ENCODE measurements at regions not wholly inside any gene's neighbourhood (a gene's known extent, or its start where the extent isn't known, plus 50 kb on each side); places are given as distances from the start of the nearest gene placed in this dataset.
"Not testable (repeated sequence)": the region's sequence is repeated elsewhere in the genome, so short reads cannot be mapped to it uniquely, and the experiment has no call there.

- Histone ChIP-seq H3K4me1 (ENCODE audit: control insufficient read depth, insufficient read depth, low read length) (peaks cover 7% of the 10 kb centered on the region), H3K9ac (ENCODE audit: low read length) (no peak overlapping the region), H3K36me3 (ENCODE audit: control insufficient read depth, insufficient read depth, low read length) (no peaks in the 10 kb centered on the region), H3K27me3 (ENCODE audit: control insufficient read depth, insufficient read depth, low read length) (no peaks in the 10 kb centered on the region), H3K9me3 (ENCODE audit: control insufficient read depth, insufficient read depth, low read depth, low read length) (peaks cover 12% of the 10 kb centered on the region), H3K4me3 (ENCODE audit: low read depth, low read length) (no peak overlapping the region), H3K27ac (ENCODE audit: low read depth, low read length) (no peak overlapping the region)
Observed at GRCh38 chr9:20240498-20240897, 381.8 kb downstream of the MLLT3 start.

GRCh38 chr9:20238921-20239320, 383.4 kb downstream of the MLLT3 start:
- Histone ChIP-seq H3K27me3 (ENCODE audit: control insufficient read depth, insufficient read depth, low read length) (no peaks in the 10 kb centered on the region), H3K27ac (ENCODE audit: low read depth, low read length) (no peak overlapping the region), H3K9me3 (ENCODE audit: control insufficient read depth, insufficient read depth, low read depth, low read length) (peaks cover 21% of the 10 kb centered on the region), H3K4me3 (ENCODE audit: low read depth, low read length) (no peak overlapping the region), H3K4me1 (ENCODE audit: control insufficient read depth, insufficient read depth, low read length) (peaks cover 7% of the 10 kb centered on the region), H3K36me3 (ENCODE audit: control insufficient read depth, insufficient read depth, low read length) (no peaks in the 10 kb centered on the region), H3K9ac (ENCODE audit: low read length) (no peak overlapping the region)

- Histone ChIP-seq H3K27ac (ENCODE audit: low read depth, low read length) (no peak overlapping the region), H3K9me3 (ENCODE audit: control insufficient read depth, insufficient read depth, low read depth, low read length) (peaks cover 21% of the 10 kb centered on the region), H3K36me3 (ENCODE audit: control insufficient read depth, insufficient read depth, low read length) (no peaks in the 10 kb centered on the region), H3K4me3 (ENCODE audit: low read depth, low read length) (no peak overlapping the region), H3K9ac (ENCODE audit: low read length) (no peak overlapping the region), H3K27me3 (ENCODE audit: control insufficient read depth, insufficient read depth, low read length) (no peaks in the 10 kb centered on the region), H3K4me1 (ENCODE audit: control insufficient read depth, insufficient read depth, low read length) (peaks cover 5% of the 10 kb centered on the region)
Observed at GRCh38 chr9:20237686-20238085, 384.6 kb downstream of the MLLT3 start.

- H3K27me3 ChIP-seq (ENCODE audit: control insufficient read depth, insufficient read depth, low read length), result no peaks in the 10 kb centered on the region
- no peaks in the 10 kb centered on the region for H3K4me1 ChIP-seq (ENCODE audit: control insufficient read depth, insufficient read depth, low read length)
- peaks cover 21% of the 10 kb centered on the region for H3K9me3 ChIP-seq (ENCODE audit: control insufficient read depth, insufficient read depth, low read depth, low read length)
- H3K4me3 ChIP-seq (ENCODE audit: low read depth, low read length), result no peak overlapping the region
- H3K9ac ChIP-seq (ENCODE audit: low read length), result no peak overlapping the region
- H3K27ac ChIP-seq (ENCODE audit: low read depth, low read length), result no peak overlapping the region
- H3K36me3 ChIP-seq (ENCODE audit: control insufficient read depth, insufficient read depth, low read length), result no peaks in the 10 kb centered on the region
Observed at GRCh38 chr9:20236676-20237075, 385.6 kb downstream of the MLLT3 start.

GRCh38 chr9:20235206-20235605, 387.1 kb downstream of the MLLT3 start:
- not testable (repeated sequence) for H3K36me3 ChIP-seq (ENCODE audit: control insufficient read depth, insufficient read depth, low read length); H3K4me3 ChIP-seq (ENCODE audit: low read depth, low read length); H3K27ac ChIP-seq (ENCODE audit: low read depth, low read length); H3K9ac ChIP-seq (ENCODE audit: low read length); H3K4me1 ChIP-seq (ENCODE audit: control insufficient read depth, insufficient read depth, low read length); H3K27me3 ChIP-seq (ENCODE audit: control insufficient read depth, insufficient read depth, low read length)
- H3K9me3 ChIP-seq (ENCODE audit: control insufficient read depth, insufficient read depth, low read depth, low read length), result peaks cover 21% of the 10 kb centered on the region

- Histone ChIP-seq H3K27ac (ENCODE audit: low read depth, low read length) (no peak overlapping the region), H3K4me3 (ENCODE audit: low read depth, low read length) (no peak overlapping the region), H3K36me3 (ENCODE audit: control insufficient read depth, insufficient read depth, low read length) (no peaks in the 10 kb centered on the region), H3K9ac (ENCODE audit: low read length) (no peak overlapping the region), H3K27me3 (ENCODE audit: control insufficient read depth, insufficient read depth, low read length) (no peaks in the 10 kb centered on the region), H3K9me3 (ENCODE audit: control insufficient read depth, insufficient read depth, low read depth, low read length) (no peaks in the 10 kb centered on the region), H3K4me1 (ENCODE audit: control insufficient read depth, insufficient read depth, low read length) (no peaks in the 10 kb centered on the region)
Observed at GRCh38 chr9:20228096-20228495, 394.2 kb downstream of the MLLT3 start.

- no peaks in the 10 kb centered on the region for H3K36me3 ChIP-seq (ENCODE audit: control insufficient read depth, insufficient read depth, low read length)
- no peak overlapping the region for H3K9ac ChIP-seq (ENCODE audit: low read length)
- no peaks in the 10 kb centered on the region; the same call in 1 of the 2 replicates for H3K4me1 ChIP-seq (ENCODE audit: control insufficient read depth, insufficient read depth, low read length)
- no peaks in the 10 kb centered on the region for H3K27me3 ChIP-seq (ENCODE audit: control insufficient read depth, insufficient read depth, low read length)
- H3K9me3 ChIP-seq (ENCODE audit: control insufficient read depth, insufficient read depth, low read depth, low read length), result no peaks in the 10 kb centered on the region
- no peak overlapping the region for H3K27ac ChIP-seq (ENCODE audit: low read depth, low read length)
- H3K4me3 ChIP-seq (ENCODE audit: low read depth, low read length), result no peak overlapping the region
Observed at GRCh38 chr9:20227166-20227874, 395.0 kb downstream of the MLLT3 start.

GRCh38 chr9:20226345-20226744, 396.0 kb downstream of the MLLT3 start:
- Histone ChIP-seq H3K9me3 (ENCODE audit: control insufficient read depth, insufficient read depth, low read depth, low read length) (no peaks in the 10 kb centered on the region), H3K4me3 (ENCODE audit: low read depth, low read length) (no peak overlapping the region), H3K36me3 (ENCODE audit: control insufficient read depth, insufficient read depth, low read length) (no peaks in the 10 kb centered on the region), H3K9ac (ENCODE audit: low read length) (no peak overlapping the region), H3K4me1 (ENCODE audit: control insufficient read depth, insufficient read depth, low read length) (no peaks in the 10 kb centered on the region; the same call in 1 of the 2 replicates), H3K27me3 (ENCODE audit: control insufficient read depth, insufficient read depth, low read length) (no peaks in the 10 kb centered on the region), H3K27ac (ENCODE audit: low read depth, low read length) (no peak overlapping the region)

- Histone ChIP-seq H3K27me3 (ENCODE audit: control insufficient read depth, insufficient read depth, low read length) (no peaks in the 10 kb centered on the region), H3K27ac (ENCODE audit: low read depth, low read length) (no peak overlapping the region), H3K4me3 (ENCODE audit: low read depth, low read length) (no peak overlapping the region), H3K9ac (ENCODE audit: low read length) (no peak overlapping the region), H3K9me3 (ENCODE audit: control insufficient read depth, insufficient read depth, low read depth, low read length) (no peaks in the 10 kb centered on the region), H3K4me1 (ENCODE audit: control insufficient read depth, insufficient read depth, low read length) (no peaks in the 10 kb centered on the region; the same call in 1 of the 2 replicates), H3K36me3 (ENCODE audit: control insufficient read depth, insufficient read depth, low read length) (no peaks in the 10 kb centered on the region)
Observed at GRCh38 chr9:20225826-20226225, 396.5 kb downstream of the MLLT3 start.

- no peaks in the 10 kb centered on the region for H3K36me3 ChIP-seq (ENCODE audit: control insufficient read depth, insufficient read depth, low read length)
- H3K4me1 ChIP-seq (ENCODE audit: control insufficient read depth, insufficient read depth, low read length), result no peaks in the 10 kb centered on the region; the same call in 1 of the 2 replicates
- no peak overlapping the region for H3K9ac ChIP-seq (ENCODE audit: low read length)
- H3K27ac ChIP-seq (ENCODE audit: low read depth, low read length), result no peak overlapping the region
- no peak overlapping the region for H3K4me3 ChIP-seq (ENCODE audit: low read depth, low read length)
- no peaks in the 10 kb centered on the region for H3K9me3 ChIP-seq (ENCODE audit: control insufficient read depth, insufficient read depth, low read depth, low read length)
- no peaks in the 10 kb centered on the region for H3K27me3 ChIP-seq (ENCODE audit: control insufficient read depth, insufficient read depth, low read length)
Observed at GRCh38 chr9:20224756-20225155, 397.5 kb downstream of the MLLT3 start.

GRCh38 chr9:20220286-20220685, 402.0 kb downstream of the MLLT3 start:
- H3K9ac ChIP-seq (ENCODE audit: low read length), result no peak overlapping the region
- no peaks in the 10 kb centered on the region for H3K27me3 ChIP-seq (ENCODE audit: control insufficient read depth, insufficient read depth, low read length)
- no peak overlapping the region for H3K27ac ChIP-seq (ENCODE audit: low read depth, low read length)

More at GRCh38 chr9:20220286-20220685, 402.0 kb downstream of the MLLT3 start:
- Histone ChIP-seq H3K36me3 (ENCODE audit: control insufficient read depth, insufficient read depth, low read length) (no peaks in the 10 kb centered on the region), H3K9me3 (ENCODE audit: control insufficient read depth, insufficient read depth, low read depth, low read length) (no peaks in the 10 kb centered on the region), H3K4me1 (ENCODE audit: control insufficient read depth, insufficient read depth, low read length) (no peaks in the 10 kb centered on the region; the same call in 1 of the 2 replicates), H3K4me3 (ENCODE audit: low read depth, low read length) (no peak overlapping the region)
